NCI-H2171 treated with DMSO at 0.1 percent for 48 hours (cell line): ENCODE measurements at regions not wholly inside any gene's neighbourhood (a gene's known extent, or its start where the extent isn't known, plus 50 kb on each side); places are given as distances from the start of the nearest gene placed in this dataset.
A peak's percentile ranks its signal among the peaks of the same experiment; 100 is the strongest.

ENCODE experiments used
- DNase-seq: peaks from one replicate; lab custom pipeline; 2025; lab: John Stamatoyannopoulos, UW

GRCh38 chrX:149274516-149275105, 230.5 kb downstream of the IDS start:
- no peak for DNase-seq

DNA sequence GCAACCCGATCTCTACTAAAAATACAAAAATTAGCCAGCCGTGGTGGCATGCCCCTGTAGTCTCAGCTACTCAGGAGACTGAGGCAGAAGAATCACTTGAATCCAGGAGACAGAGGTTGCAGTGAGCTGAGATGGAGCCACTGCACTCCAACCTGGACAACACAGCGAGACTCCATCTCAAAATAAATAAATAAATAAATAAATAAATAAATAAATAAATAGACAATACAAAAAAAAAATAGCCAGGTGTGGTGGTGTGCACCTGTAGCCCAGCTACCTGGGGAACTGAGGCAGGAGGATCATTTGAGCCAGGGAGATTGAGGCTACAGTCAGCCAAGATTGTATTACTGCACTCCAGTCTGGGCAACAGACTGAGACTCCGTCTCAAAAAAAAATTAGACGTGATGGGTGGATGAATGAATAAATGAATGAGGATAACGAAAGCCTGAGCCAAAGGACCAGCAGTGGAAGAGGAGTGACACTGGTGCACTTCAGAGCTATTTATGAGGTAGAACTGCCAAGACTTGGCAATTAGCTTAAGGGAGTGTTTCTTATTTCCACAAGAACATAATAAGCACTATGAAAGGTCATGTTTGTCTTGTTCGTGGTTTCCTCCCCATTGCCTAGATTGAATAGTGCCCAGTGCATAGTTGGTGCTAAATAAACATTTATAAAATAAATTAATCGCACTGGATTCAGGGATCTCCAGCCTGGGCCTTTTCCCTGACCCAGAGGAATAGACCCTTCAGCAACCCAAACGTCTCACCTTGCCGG, 232.2 kb downstream of the IDS start:
- no peak for DNase-seq

GRCh38 chrX:149267878-149268813, 237.0 kb downstream of the IDS start:
- DNase-seq = no peak

DNA sequence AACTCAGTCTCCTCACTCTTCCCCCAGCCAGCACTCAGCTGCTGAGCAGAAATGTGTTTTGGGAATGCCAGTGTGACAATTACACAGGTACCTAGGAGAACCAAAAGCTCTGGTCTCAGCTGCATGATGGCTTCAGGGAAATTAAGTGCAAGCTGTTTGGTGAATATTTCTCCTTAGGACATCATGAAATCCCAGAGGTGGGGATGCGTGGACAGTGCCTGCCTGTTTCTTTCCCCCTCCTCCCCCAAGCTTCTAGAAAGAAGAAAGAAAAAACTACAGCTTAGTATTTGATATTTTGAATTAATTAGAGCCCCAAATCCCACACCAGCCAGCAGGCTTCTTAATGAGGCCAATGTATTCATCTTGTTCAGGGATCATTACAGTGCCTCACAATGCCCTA, 243.0 kb downstream of the IDS start:
- DNase-seq = no peak

DNA sequence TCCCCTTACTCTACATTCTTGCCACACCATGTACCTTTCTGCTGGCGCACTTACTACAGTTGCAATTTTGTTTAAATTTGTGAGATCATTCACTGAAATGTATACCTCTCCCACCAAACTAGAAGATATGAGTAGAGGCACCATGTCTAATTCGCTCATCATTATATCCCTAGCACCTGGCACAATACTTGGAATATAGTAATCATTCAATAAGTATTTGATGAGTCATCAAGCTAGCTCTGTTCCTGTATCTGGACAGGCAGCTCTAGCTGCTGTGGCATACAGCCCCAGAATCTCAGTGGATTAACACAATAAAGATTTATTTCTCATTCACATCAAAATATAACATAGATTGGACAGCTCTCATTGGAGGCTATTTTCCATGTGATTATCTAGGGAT, 245.9 kb downstream of the IDS start:
- DNase-seq = no peak

DNA sequence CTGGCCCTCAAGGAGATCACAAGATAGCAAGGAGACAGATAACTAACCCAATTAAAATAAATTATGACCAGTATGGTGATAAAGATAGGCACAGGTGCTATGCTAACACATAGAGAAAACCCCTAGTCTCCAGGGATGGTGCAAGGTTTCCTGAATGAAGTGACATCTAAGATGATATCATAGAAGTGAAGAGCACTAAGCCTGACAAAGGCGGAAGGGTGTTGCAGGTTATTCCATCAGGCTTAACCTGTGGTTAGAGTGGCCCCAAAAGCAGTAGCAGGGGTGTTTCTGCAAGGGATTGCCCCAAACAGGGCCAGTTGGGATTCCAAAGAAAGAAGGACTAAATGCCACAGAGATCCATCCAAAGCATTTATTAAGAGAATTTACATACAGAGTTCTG, 249.2 kb downstream of the IDS start:
- DNase-seq = no peak

GRCh38 chrX:149248073-149248625, 257.0 kb downstream of the IDS start:
- DNase-seq = no peak

DNA sequence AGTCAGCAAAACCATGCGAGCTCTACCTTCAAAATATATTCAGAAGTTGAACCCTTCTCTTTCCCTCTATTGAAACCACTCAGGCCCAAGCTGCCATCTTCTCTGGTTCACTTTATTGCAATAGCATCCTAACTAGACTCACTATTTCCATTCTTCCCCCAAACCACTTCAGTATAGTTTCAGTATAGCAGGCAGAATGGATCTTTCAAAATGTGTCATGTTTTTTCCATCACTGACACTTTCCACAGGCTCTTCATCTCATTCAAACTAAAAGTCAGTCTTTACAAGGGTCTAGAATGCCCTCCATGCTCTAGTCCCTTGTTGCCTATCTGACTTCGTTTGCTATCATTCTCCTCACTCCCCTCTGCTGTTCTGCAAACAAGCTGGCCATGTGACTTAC, 274.4 kb downstream of the IDS start:
- no peak for DNase-seq

GRCh38 chrX:149223854-149224253, 281.3 kb downstream of the IDS start:
- no peak for DNase-seq

- DNase-seq = no peak
Measured at GRCh38 chrX:149222040-149222439, 283.1 kb downstream of the IDS start.

GRCh38 chrX:149221230-149221629, 283.9 kb downstream of the IDS start:
- DNase-seq = no peak

- DNase-seq = no peak
Measured at GRCh38 chrX:149213264-149213663, 291.8 kb downstream of the IDS start.

GRCh38 chrX:149208307-149208706, 296.8 kb downstream of the IDS start:
- DNase-seq = no peak

GRCh38 chrX:149207518-149207917, 297.6 kb downstream of the IDS start:
- no peak for DNase-seq

DNA sequence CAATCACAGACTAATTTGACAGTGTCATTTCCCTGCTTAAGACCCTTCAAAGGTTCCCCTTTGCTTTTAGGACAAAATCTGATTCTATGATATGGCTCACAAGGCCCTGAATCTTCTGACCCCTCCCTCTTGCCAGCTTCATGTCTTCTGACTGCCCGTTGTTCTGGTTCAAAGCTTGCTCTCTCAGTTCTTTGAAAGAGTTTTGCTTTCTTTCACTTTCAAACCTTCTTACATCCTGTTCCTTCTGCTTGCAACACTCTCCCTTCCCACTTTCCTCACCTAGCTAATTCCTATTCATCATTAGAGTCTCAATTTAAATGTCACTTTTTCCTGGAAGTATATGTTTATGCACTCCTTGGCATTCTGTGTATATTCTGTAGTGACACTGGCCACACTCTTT, 299.2 kb downstream of the IDS start:
- no peak for DNase-seq

GRCh38 chrX:149205081-149205480, 300.0 kb downstream of the IDS start:
- DNase-seq = no peak

- no peak for DNase-seq
Measured at GRCh38 chrX:149199734-149200133, 305.4 kb downstream of the IDS start.

DNA sequence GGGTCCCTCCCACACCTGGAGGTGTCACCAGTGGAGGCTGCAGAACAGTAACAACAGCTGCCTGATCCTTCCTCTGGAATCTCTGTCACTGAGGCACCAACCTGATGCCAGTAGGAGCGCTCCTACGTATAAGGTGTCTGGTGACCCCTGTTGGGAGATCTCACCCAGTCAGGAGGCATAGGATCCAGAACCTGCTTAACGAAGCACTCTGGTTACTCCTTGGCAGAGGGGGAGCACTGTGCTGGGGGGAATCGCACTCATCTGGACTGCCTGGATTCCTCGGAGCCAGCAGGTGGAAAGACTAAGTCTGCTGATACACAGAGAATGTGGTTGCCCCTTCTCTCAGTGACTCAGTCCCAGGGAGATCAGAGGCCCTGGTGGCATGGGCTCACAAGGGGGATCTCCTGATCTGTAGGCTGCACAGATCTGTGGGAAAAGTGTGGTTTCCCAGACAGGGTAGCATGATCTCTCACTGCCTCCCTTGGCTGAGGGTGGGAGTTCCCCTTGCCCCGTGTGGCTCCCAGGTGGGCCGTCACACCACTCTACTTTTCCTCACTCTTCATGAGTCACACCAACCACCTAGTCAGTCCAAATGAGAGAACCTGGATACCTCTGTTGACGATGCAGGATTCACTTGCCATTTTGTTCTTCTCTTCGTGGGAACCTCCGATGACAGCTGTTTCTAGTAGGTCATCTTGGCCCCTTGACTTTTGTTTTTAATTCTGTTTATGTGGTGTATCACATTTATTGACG, 305.9 kb downstream of the IDS start:
- DNase-seq = no peak

- DNase-seq = peak; percentile 0
Measured at GRCh38 chrX:149185087-149185486, 320.0 kb downstream of the IDS start.

DNA sequence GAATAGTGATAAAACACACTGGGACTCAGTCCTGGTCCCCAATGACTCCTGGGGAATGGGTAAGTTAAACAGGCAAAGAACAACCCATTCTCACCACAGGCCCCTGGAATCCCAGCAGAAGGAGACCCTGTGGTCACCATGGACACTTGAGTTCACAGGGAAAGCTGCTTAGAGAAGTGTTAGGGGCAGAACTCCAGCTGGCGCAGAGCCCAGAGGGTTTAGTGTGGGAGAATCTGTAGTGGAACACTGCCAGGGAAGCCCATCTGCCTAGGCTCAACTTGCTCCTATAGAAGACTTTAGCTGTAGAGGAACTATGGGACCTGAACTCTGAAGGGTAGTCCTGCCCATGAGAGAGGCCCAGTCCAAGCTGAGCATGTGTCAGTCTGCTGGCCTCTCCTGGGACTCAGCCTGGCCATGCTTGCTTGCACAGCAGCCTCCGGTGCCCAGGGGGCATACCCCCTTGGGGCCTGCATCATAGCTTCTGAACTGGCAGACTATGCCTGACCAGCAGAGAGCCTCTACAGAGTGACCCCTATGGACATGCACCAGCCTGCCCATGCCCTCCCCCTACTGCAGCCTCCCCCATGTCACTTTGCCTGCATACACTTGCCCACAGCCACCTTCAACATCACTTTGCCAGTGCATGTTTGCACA, 343.5 kb downstream of the IDS start:
- peak; percentile 0 for DNase-seq

DNA sequence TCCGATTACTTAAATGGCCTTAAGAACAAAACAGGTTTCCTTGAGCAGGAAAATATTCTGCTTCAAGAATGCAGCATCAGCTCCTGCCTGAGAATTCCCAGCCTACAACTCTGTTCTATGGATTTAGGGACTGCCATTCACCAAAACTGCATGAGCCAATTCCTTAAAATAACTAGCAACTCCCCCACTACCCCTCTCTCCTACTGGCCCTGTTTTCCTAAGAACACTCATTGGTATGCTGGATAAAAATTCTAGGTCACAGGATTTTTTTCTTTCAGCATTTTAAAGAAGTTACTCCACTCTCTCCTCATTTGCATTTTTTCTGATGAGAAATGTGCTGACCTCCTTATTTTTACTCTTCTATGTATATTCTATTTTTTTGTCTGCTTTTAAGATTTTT, 347.1 kb downstream of the IDS start:
- DNase-seq = no peak
